OCI-LY1 (cell line): ENCODE measurements at regions not wholly inside any gene's neighbourhood (a gene's known extent, or its start where the extent isn't known, plus 50 kb on each side); places are given as distances from the start of the nearest gene placed in this dataset.

Experiments
- EZH2 ChIP-seq: fragments of 200-600 bp; sonication (generic), shearing (Covaris generic); IDR thresholded peaks from 2 replicates; pipeline ENCODE4 v1.8.0; 2017; ENCODE audit warnings: borderline replicate concordance, mixed run types, mild to moderate bottlenecking, antibody characterized with exemption, low read length, moderate library complexity, mixed read lengths
- TF ChIP-seq, protein P1 (sequence below): fragments of 200-600 bp; sonication (generic), shearing (Covaris generic); IDR thresholded peaks from 2 replicates; pipeline ENCODE4 v1.5.1; 2017; ENCODE audit warnings: mild to moderate bottlenecking, antibody characterized with exemption, low read length, moderate library complexity, mixed read lengths

DNA sequence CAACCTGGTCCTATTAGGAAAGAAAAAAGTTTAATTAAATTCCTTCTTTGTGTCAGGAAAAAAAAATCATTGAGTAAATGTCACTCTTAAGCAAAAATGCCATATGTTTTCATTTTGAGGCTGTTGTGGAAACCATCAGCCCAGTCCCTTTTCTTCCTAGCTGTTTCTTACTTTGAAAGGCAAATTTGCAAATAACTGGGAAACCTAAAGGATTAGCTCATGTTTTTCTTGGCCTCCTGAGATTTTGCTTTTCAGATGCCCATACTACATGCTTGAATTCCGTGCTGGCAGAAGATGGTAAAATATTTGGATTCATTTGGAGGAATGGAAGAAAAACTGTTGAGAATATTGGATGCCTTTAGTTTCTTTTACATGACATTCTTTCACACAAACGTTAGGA lies 182.1 kb upstream of the ADAMTS5 start:
- TF ChIP-seq, protein P1, sequence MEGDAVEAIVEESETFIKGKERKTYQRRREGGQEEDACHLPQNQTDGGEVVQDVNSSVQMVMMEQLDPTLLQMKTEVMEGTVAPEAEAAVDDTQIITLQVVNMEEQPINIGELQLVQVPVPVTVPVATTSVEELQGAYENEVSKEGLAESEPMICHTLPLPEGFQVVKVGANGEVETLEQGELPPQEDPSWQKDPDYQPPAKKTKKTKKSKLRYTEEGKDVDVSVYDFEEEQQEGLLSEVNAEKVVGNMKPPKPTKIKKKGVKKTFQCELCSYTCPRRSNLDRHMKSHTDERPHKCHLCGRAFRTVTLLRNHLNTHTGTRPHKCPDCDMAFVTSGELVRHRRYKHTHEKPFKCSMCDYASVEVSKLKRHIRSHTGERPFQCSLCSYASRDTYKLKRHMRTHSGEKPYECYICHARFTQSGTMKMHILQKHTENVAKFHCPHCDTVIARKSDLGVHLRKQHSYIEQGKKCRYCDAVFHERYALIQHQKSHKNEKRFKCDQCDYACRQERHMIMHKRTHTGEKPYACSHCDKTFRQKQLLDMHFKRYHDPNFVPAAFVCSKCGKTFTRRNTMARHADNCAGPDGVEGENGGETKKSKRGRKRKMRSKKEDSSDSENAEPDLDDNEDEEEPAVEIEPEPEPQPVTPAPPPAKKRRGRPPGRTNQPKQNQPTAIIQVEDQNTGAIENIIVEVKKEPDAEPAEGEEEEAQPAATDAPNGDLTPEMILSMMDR = no peak
- no peak for TF ChIP-seq EZH2
